ENCODE measurements at regions not wholly inside any gene's neighbourhood (a gene's known extent, or its start where the extent isn't known, plus 50 kb on each side); places are given as distances from the start of the nearest gene placed in this dataset.

DNA sequence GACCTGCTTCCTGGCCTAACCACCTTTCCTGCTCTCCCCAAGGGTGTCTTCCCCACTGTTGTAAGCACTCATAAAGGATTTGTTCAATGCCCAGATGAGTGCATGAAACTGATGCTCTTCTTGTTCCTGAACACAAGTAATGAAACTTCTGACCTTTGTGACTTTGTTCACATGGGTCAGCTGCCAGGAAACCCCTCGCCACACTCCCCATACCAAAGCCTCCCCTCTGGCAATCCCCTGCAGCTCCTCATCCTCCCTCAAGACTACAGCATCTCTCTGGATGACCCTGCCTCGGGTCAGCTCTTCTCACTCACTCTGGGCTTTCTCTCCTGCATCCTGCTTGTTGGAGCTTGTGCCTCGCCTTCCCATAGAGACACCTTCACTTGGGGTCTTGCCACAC is 72.2 kb upstream of the SPTLC1 start:
- DNase-seq (no peak), ATAC-seq (no peak)
- H3K9me3 ChIP-seq = no peaks in the 10 kb centered on the region
- WGBS, 2 donors = 47 to 57% methylated on average over 3 of the region's 3 CpGs
- H3K4me1 ChIP-seq = no peaks in the 10 kb centered on the region
- no peaks in the 10 kb centered on the region for H3K36me3 ChIP-seq (replicated peaks in 1 of 2; ENCODE audit: insufficient read depth in 1 of 2, low read depth in 2 of 2)
- H3K27ac ChIP-seq = no peak overlapping the region
- no peaks in the 10 kb centered on the region for H3K27me3 ChIP-seq
- intact Hi-C loops (cut with DNase I) = no loop called here
- TF ChIP-seq POLR2A (IDR thresholded peaks at IDR 0.05) (no peak), CTCF (IDR thresholded peaks at IDR 0.05) (no peak)
- no peak overlapping the region for H3K4me3 ChIP-seq

DNA sequence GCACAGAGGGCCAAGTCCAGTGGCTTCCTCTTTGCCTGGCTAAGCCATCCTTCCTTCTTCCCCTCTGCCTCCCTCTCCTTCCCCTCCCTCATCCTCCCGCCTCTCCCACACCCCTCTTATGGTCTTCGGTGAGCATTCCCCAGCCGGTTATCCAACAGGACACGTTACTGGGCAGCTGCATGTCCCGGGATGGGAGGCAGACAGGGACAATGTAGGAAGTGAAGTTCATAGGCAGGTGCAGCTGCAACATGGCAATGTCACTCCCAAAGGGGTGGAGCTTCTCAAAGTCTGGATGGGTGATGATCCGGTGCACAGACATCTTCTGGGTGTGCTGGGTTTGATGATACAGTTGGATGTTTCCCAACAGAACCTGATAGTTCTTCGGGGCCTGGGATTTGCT is 71.4 kb upstream of the SPTLC1 start:
- whole genome bisulfite sequencing, 2 donors = 47 to 64% methylated on average over 7 of the region's 7 CpGs
- intact Hi-C loops (cut with DNase I) = no loop called here
- no peak for DNase-seq
- no peak for TF ChIP-seq CTCF (IDR thresholded peaks at IDR 0.05)
- TF ChIP-seq POLR2A (IDR thresholded peaks at IDR 0.05) = no peak
- Histone ChIP-seq H3K36me3 (replicated peaks in 1 of 2; ENCODE audit: insufficient read depth in 1 of 2, low read depth in 2 of 2) (no peaks in the 10 kb centered on the region), H3K4me3 (no peak overlapping the region), H3K27me3 (no peaks in the 10 kb centered on the region), H3K27ac (no peak overlapping the region), H3K4me1 (no peaks in the 10 kb centered on the region), H3K9me3 (peaks cover 0 to 2% (median 0%) of the 10 kb centered on the region in 3 donors)
- no peak for ATAC-seq

DNA sequence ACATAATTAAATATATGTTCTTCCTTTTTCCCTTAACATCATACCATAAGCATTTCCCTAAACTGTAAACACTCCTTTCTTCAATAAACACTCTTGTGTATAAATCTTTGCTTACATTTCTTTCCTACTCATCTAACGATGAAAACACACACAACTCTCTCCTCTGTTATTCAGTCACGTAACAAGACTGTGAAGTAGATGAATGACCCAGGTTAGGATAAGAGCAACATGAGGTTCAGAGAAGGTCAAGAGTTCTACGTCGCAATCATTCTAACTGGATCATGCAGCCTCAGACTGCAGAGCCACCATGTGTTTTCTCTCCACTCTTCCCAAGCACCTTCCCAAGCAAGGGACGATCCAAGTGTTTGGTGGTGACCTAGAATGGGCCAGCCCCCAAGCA is 70.5 kb upstream of the SPTLC1 start:
- Histone ChIP-seq H3K27ac (no peak overlapping the region), H3K4me1 (no peaks in the 10 kb centered on the region), H3K27me3 (no peaks in the 10 kb centered on the region), H3K36me3 (replicated peaks in 1 of 2; ENCODE audit: insufficient read depth in 1 of 2, low read depth in 2 of 2) (no peaks in the 10 kb centered on the region), H3K9me3 (peaks cover 0 to 4% (median 0%) of the 10 kb centered on the region in 3 donors), H3K4me3 (no peak overlapping the region)
- DNase-seq = no peak
- WGBS, 2 donors = 73 to 78% methylated on average over 5 of the region's 5 CpGs
- no peak for ATAC-seq
- TF ChIP-seq CTCF (IDR thresholded peaks at IDR 0.05) (no peak), POLR2A (IDR thresholded peaks at IDR 0.05) (no peak)
- intact Hi-C loops (cut with DNase I) = no loop called here

DNA sequence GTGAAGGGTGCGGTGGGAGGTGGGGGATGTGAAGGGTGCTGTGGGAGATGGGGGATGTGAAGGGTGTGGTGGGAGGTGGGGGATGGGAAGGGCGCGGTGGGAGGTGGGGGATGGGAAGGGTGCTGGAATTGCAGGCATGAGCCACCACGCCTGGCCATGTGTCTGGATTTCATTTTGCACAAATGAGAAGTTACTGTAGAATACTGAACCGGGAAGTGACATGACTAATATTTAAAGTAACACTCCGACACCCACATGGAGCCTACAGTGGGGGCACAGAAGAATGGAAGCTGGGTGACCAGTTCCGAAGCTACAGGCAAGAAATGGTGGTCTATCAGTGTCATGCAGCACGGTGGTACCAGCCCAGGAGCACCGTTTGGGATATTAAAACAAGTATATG is 69.9 kb upstream of the SPTLC1 start:
- Histone ChIP-seq H3K4me1 (no peaks in the 10 kb centered on the region), H3K4me3 (no peak overlapping the region), H3K27ac (no peak overlapping the region), H3K36me3 (replicated peaks in 1 of 2; ENCODE audit: insufficient read depth in 1 of 2, low read depth in 2 of 2) (no peaks in the 10 kb centered on the region), H3K27me3 (no peaks in the 10 kb centered on the region), H3K9me3 (peaks cover 0 to 4% (median 0%) of the 10 kb centered on the region in 3 donors)
- TF ChIP-seq CTCF (IDR thresholded peaks at IDR 0.05) = no peak
- TF ChIP-seq POLR2A (IDR thresholded peaks at IDR 0.05) = no peak
- intact Hi-C loops (cut with DNase I) = no loop called here
- ATAC-seq = no peak
- 77 to 79% methylated on average over 7 to 9 of the region's 9 CpGs for WGBS, 2 donors
- no peak for DNase-seq

DNA sequence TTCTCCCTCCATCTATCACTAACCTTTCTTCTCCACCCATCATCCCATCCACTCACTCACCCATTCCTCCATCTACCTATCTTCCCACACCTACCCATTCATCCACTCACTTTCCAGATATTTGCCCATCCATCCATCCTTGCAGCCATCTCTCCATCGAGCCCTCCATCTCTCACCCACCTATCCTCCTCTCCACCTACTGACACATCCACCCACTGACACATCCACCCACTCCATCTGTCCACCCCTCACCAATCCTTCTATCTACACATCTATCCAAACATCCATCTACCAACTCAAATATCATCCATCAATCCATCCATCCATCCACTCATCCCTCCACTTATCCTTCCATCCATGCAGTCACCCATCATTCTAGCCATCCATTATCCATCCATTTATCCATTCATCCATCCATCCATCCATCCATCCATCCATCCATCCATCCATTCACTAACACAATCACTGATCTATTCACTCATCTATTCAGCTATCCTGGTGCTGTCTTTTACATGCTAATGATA is 68.9 kb upstream of the SPTLC1 start:
- Histone ChIP-seq H3K4me3 (no peak overlapping the region), H3K27ac (no peak overlapping the region), H3K4me1 (no peaks in the 10 kb centered on the region), H3K36me3 (replicated peaks in 1 of 2; ENCODE audit: insufficient read depth in 1 of 2, low read depth in 2 of 2) (no peaks in the 10 kb centered on the region), H3K27me3 (no peaks in the 10 kb centered on the region), H3K9me3 (peaks cover 0 to 4% (median 0%) of the 10 kb centered on the region in 3 donors)
- 34 to 43% methylated on average over 1 of the region's 1 CpG for WGBS, 2 donors
- intact Hi-C loops (cut with DNase I) = no loop called here
- no peak for TF ChIP-seq POLR2A (IDR thresholded peaks at IDR 0.05)
- no peak for TF ChIP-seq CTCF (IDR thresholded peaks at IDR 0.05)
- no peak for DNase-seq
- ATAC-seq = no peak
